Embryonic facial prominence (tissue), 1 donor: ENCODE measurements at regions not wholly inside any gene's neighbourhood (a gene's known extent, or its start where the extent isn't known, plus 50 kb on each side); places are given as distances from the start of the nearest gene placed in this dataset.

ENCODE experiments used
- DNase-seq: peaks from one replicate; pipeline ENCODE4 v3.0.0-alpha.2; 2016; ENCODE audit errors: extremely low spot score

- no peak for DNase-seq
Observed at GRCh38 chr14:97266653-97267052, 469.5 kb downstream of the VRK1 start.

GRCh38 chr14:97267509-97267908 is 470.3 kb downstream of the VRK1 start:
- no peak for DNase-seq

- DNase-seq = no peak
Observed at GRCh38 chr14:97268097-97268496, 470.9 kb downstream of the VRK1 start.

GRCh38 chr14:97270308-97270707 is 473.1 kb downstream of the VRK1 start:
- no peak for DNase-seq

GRCh38 chr14:97271451-97271960 is 474.3 kb downstream of the VRK1 start:
- DNase-seq = no peak

GRCh38 chr14:97273540-97273939 is 476.4 kb downstream of the VRK1 start:
- no peak for DNase-seq

- DNase-seq = no peak
Observed at GRCh38 chr14:97274626-97275025, 477.4 kb downstream of the VRK1 start.

- DNase-seq = no peak
Observed at GRCh38 chr14:97275276-97275675, 478.1 kb downstream of the VRK1 start.

- no peak for DNase-seq
Observed at GRCh38 chr14:97276573-97276972, 479.4 kb downstream of the VRK1 start.

- DNase-seq = no peak
Observed at GRCh38 chr14:97277711-97278110, 480.5 kb downstream of the VRK1 start.

GRCh38 chr14:97280526-97280925 is 483.3 kb downstream of the VRK1 start:
- no peak for DNase-seq

GRCh38 chr14:97281741-97282140 is 484.6 kb downstream of the VRK1 start:
- no peak for DNase-seq

GRCh38 chr14:97282210-97283004 is 485.2 kb downstream of the VRK1 start:
- DNase-seq = no peak

GRCh38 chr14:97283005-97283403 is 485.8 kb downstream of the VRK1 start:
- no peak for DNase-seq

GRCh38 chr14:97283426-97283825 is 486.2 kb downstream of the VRK1 start:
- DNase-seq = no peak

- no peak for DNase-seq
Observed at GRCh38 chr14:97283841-97284240, 486.7 kb downstream of the VRK1 start.

- no peak for DNase-seq
Observed at GRCh38 chr14:97287956-97288355, 490.8 kb downstream of the VRK1 start.

GRCh38 chr14:97290065-97290464 is 492.9 kb downstream of the VRK1 start:
- no peak for DNase-seq

GRCh38 chr14:97290977-97291376 is 493.8 kb downstream of the VRK1 start:
- no peak for DNase-seq

- DNase-seq = no peak
Observed at GRCh38 chr14:97293659-97294058, 496.5 kb downstream of the VRK1 start.

GRCh38 chr14:97295108-97295710 is 498.0 kb downstream of the VRK1 start:
- no peak for DNase-seq

- DNase-seq = no peak
Observed at GRCh38 chr14:97296176-97296575, 499.0 kb downstream of the VRK1 start.

- no peak for DNase-seq
Observed at GRCh38 chr14:97297100-97297499, 499.9 kb downstream of the VRK1 start.
